Heart left ventricle (tissue), 13 donors: ENCODE measurements at regions not wholly inside any gene's neighbourhood (a gene's known extent, or its start where the extent isn't known, plus 50 kb on each side); places are given as distances from the start of the nearest gene placed in this dataset.

ENCODE experiments used
- POLR2A ChIP-seq, 2 donors: fragments of 450-650 bp; IDR thresholded peaks; one replicate each; pipeline ENCODE4 v1.6.1; 2017; ENCODE audit warnings: antibody characterized with exemption in 2 of 2, mild to moderate bottlenecking in 2 of 2, moderate library complexity in 2 of 2
- TF ChIP-seq, protein P1 (sequence below), 12 donors: fragments of 200-600 bp; sonication (generic) in 4 of 12; IDR thresholded peaks; one replicate each; pipeline versions ENCODE4 v1.5.0 to v1.8.0; 2018 to 2022; ENCODE audit warnings: antibody characterized with exemption in 12 of 12, mild to moderate bottlenecking in 5 of 12
- donor health status: ischemic (EF 13 %, LVEDD 7.1; RV severe dilation, severe dysfunction).
- donor health status: DM: no; HTN: yes; CAD: no.
- donor health status: DM: no; HTN: no; CAD: no.
- donor health status: ischemic (EF 25% LVEDD 6.9; RV normal size, moderate dysfunction).
- donor health status: ischemic (EF 25% LVEDD 5.7; RV mildly dilated, moderate dysfunction).
- donor health status: ischemic (EF 35%, LVEDD 5.7; RV mildly dilated, moderate dysfunction).
- donor health status: nonischemic (EF 11% LVEDD 7.7; RV severe dilation, severe dysfunction).
- donor health status: DM: yes; HTN: yes; CAD: no.
- donor health status: PGD.
- donor health status: ischemic (EF 29% LVEDD 5.4; RV normal size, mild dysfunction).
- donor health status: nonischemic (EF 23%, LVEDD 6.1; RV moderate dilation, normal function).

DNA sequence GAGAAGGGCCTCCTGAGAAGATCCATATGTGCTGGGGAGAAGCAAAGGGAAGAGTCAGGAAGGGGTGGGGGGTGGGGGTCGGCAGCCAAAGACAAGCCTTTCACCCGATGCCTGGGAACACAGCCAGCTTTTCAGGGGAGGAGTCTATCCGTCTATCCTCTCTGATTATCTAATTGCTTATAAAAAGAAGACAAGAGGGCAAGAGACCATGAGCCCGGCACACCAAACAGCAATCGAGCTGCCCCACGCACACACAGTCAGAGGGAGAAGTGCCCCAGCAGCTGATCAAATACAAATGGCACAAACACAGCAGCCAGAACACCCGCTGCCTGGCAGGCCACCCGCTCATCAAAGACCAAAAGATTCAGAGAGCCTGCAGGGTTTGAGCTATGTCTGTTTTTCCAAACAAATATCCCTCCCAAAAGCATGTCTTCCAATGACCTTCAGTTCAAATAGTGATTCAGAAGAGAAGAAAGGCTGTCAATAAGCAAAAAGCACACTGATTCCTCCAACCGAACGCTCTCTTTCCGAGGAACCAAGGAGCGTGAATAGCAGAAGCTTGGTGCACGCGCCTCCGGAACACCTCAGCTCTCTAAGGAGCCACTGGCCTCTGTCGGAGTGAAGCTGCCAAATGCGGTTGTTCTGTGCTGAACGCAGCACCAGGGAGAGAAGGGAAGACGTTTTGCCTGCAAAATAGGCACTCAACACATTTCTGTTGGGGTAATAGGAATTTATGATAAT, 419.2 kb downstream of the OCA2 start:
- TF ChIP-seq, protein P1, sequence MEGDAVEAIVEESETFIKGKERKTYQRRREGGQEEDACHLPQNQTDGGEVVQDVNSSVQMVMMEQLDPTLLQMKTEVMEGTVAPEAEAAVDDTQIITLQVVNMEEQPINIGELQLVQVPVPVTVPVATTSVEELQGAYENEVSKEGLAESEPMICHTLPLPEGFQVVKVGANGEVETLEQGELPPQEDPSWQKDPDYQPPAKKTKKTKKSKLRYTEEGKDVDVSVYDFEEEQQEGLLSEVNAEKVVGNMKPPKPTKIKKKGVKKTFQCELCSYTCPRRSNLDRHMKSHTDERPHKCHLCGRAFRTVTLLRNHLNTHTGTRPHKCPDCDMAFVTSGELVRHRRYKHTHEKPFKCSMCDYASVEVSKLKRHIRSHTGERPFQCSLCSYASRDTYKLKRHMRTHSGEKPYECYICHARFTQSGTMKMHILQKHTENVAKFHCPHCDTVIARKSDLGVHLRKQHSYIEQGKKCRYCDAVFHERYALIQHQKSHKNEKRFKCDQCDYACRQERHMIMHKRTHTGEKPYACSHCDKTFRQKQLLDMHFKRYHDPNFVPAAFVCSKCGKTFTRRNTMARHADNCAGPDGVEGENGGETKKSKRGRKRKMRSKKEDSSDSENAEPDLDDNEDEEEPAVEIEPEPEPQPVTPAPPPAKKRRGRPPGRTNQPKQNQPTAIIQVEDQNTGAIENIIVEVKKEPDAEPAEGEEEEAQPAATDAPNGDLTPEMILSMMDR (IDR thresholded peaks at IDR 0.05), result no peak
- no peak for TF ChIP-seq POLR2A (IDR thresholded peaks at IDR 0.05)
